ENCODE measurements at regions not wholly inside any gene's neighbourhood (a gene's known extent, or its start where the extent isn't known, plus 50 kb on each side); places are given as distances from the start of the nearest gene placed in this dataset.

DNA sequence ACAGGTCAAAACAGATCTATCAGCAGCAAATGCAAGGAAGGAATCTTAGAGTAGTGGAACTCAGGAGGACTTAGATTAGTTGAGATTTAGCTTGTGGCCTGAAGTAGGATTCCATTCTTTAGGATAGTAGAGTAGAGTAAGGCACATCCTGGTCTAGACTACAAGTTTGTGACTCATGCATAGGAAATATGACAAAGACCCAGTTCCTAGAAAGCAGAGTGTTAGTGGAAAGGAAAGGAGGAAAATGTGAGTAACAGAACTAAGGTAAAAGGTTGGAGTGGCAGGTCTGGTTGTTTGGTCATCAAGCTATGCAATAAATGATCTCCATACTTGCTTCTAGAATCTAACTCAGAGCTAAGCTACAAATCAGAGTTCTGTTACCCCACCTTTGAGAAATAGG lies 595.0 kb downstream of the ACTRT1 start:
- H3K36me3 ChIP-seq (ENCODE audit: control insufficient read depth in 2 of 2, insufficient read depth in 1 of 2, low read length in 2 of 2): no peaks in the 10 kb centered on the region
- no peak overlapping the region for H3K4me3 ChIP-seq (ENCODE audit: low read depth, low read length)
- no peaks in the 10 kb centered on the region for H3K4me1 ChIP-seq (ENCODE audit: control insufficient read depth, insufficient read depth, low read length)
- ChIA-PET POLR2A (no interaction called here), CTCF (no interaction called here)
- H3K9me3 ChIP-seq (ENCODE audit: control insufficient read depth, insufficient read depth, low read depth, low read length): no peaks in the 10 kb centered on the region
- TF ChIP-seq ZNF138 (tag by site-specific recombination; IDR thresholded peaks at IDR 0.05; ENCODE audit: borderline replicate concordance) (no peak), ZBTB17 (tag by site-specific recombination; IDR thresholded peaks at IDR 0.05) (no peak), ZNF596 (tag by site-specific recombination; IDR thresholded peaks at IDR 0.05) (no peak), ZNF121 (tag by site-specific recombination; IDR thresholded peaks at IDR 0.05) (no peak), ZNF626 (tag by site-specific recombination; IDR thresholded peaks at IDR 0.05) (no peak), ZNF837 (tag by site-specific recombination; IDR thresholded peaks at IDR 0.05) (no peak), YY2 (tag by site-specific recombination; IDR thresholded peaks at IDR 0.05) (no peak), PRDM1 (tag by site-specific recombination; IDR thresholded peaks at IDR 0.05) (no peak), BCL11B (tag by site-specific recombination; IDR thresholded peaks at IDR 0.05; ENCODE audit: low read depth) (no peak), KLF1 (tag by site-specific recombination; IDR thresholded peaks at IDR 0.05) (no peak), PBX3 (CRISPR knock-in tag; IDR thresholded peaks at IDR 0.05) (no peak), ZNF571 (tag by site-specific recombination; IDR thresholded peaks at IDR 0.05) (no peak), MEIS1 (CRISPR knock-in tag; IDR thresholded peaks at IDR 0.05; ENCODE audit: borderline replicate concordance) (no peak), ZNF473 (tag by site-specific recombination; IDR thresholded peaks at IDR 0.05) (no peak), ZNF629 (tag by site-specific recombination; IDR thresholded peaks at IDR 0.05) (no peak), ZNF654 (tag by site-specific recombination; IDR thresholded peaks at IDR 0.05; ENCODE audit: low read depth) (no peak), ZEB2 (tag by site-specific recombination; IDR thresholded peaks at IDR 0.05) (no peak), ZNF114 (tag by site-specific recombination; IDR thresholded peaks at IDR 0.05) (no peak)
- no peak overlapping the region for H3K27ac ChIP-seq (ENCODE audit: extremely low read depth, low read depth, low read length)

- H3K4me3 ChIP-seq (ENCODE audit: low read depth, low read length): no peak overlapping the region
- POLR2A ChIA-PET: no interaction called here
Measured at GRCh38 chrX:127439676-127440075, 612.5 kb downstream of the ACTRT1 start.

More at GRCh38 chrX:127439676-127440075, 612.5 kb downstream of the ACTRT1 start:
- H3K4me1 ChIP-seq (ENCODE audit: control insufficient read depth, insufficient read depth, low read length): no peaks in the 10 kb centered on the region
- H3K27ac ChIP-seq (ENCODE audit: extremely low read depth, low read depth, low read length): no peak overlapping the region
- H3K36me3 ChIP-seq (ENCODE audit: control insufficient read depth in 2 of 2, insufficient read depth in 1 of 2, low read length in 2 of 2): no peaks in the 10 kb centered on the region
- H3K9me3 ChIP-seq (ENCODE audit: control insufficient read depth, insufficient read depth, low read depth, low read length): no peaks in the 10 kb centered on the region
- no peak for TF ChIP-seq ZNF548 (tag by site-specific recombination; IDR thresholded peaks at IDR 0.05)
- no peak for TF ChIP-seq ZNF529 (tag by site-specific recombination; IDR thresholded peaks at IDR 0.05; ENCODE audit: insufficient replicate concordance)
- no peak for TF ChIP-seq EGR2 (tag by site-specific recombination; IDR thresholded peaks at IDR 0.05; ENCODE audit: low read depth)
- TF ChIP-seq ZNF768 (tag by site-specific recombination; IDR thresholded peaks at IDR 0.05): no peak
- TF ChIP-seq ZFHX2 (tag by site-specific recombination; conservative IDR thresholded peaks at IDR 0.05): no peak
- TF ChIP-seq, protein P1, sequence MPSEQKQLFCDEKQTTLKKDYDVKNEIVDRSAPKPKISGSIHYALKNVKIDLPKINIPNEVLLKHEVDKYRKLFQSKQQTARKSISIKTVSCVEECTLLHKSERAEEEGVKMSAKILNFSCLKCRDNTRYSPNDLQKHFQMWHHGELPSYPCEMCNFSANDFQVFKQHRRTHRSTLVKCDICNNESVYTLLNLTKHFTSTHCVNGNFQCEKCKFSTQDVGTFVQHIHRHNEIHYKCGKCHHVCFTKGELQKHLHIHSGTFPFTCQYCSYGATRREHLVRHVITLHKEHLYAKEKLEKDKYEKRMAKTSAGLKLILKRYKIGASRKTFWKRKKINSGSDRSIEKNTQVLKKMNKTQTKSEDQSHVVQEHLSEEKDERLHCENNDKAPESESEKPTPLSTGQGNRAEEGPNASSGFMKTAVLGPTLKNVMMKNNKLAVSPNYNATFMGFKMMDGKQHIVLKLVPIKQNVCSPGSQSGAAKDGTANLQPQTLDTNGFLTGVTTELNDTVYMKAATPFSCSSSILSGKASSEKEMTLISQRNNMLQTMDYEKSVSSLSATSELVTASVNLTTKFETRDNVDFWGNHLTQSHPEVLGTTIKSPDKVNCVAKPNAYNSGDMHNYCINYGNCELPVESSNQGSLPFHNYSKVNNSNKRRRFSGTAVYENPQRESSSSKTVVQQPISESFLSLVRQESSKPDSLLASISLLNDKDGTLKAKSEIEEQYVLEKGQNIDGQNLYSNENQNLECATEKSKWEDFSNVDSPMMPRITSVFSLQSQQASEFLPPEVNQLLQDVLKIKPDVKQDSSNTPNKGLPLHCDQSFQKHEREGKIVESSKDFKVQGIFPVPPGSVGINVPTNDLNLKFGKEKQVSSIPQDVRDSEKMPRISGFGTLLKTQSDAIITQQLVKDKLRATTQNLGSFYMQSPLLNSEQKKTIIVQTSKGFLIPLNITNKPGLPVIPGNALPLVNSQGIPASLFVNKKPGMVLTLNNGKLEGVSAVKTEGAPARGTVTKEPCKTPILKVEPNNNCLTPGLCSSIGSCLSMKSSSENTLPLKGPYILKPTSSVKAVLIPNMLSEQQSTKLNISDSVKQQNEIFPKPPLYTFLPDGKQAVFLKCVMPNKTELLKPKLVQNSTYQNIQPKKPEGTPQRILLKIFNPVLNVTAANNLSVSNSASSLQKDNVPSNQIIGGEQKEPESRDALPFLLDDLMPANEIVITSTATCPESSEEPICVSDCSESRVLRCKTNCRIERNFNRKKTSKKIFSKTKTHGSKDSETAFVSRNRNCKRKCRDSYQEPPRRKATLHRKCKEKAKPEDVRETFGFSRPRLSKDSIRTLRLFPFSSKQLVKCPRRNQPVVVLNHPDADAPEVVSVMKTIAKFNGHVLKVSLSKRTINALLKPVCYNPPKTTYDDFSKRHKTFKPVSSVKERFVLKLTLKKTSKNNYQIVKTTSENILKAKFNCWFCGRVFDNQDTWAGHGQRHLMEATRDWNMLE (tag by site-specific recombination; conservative IDR thresholded peaks at IDR 0.05; ENCODE audit: low read depth): no peak
- TF ChIP-seq, protein P2, sequence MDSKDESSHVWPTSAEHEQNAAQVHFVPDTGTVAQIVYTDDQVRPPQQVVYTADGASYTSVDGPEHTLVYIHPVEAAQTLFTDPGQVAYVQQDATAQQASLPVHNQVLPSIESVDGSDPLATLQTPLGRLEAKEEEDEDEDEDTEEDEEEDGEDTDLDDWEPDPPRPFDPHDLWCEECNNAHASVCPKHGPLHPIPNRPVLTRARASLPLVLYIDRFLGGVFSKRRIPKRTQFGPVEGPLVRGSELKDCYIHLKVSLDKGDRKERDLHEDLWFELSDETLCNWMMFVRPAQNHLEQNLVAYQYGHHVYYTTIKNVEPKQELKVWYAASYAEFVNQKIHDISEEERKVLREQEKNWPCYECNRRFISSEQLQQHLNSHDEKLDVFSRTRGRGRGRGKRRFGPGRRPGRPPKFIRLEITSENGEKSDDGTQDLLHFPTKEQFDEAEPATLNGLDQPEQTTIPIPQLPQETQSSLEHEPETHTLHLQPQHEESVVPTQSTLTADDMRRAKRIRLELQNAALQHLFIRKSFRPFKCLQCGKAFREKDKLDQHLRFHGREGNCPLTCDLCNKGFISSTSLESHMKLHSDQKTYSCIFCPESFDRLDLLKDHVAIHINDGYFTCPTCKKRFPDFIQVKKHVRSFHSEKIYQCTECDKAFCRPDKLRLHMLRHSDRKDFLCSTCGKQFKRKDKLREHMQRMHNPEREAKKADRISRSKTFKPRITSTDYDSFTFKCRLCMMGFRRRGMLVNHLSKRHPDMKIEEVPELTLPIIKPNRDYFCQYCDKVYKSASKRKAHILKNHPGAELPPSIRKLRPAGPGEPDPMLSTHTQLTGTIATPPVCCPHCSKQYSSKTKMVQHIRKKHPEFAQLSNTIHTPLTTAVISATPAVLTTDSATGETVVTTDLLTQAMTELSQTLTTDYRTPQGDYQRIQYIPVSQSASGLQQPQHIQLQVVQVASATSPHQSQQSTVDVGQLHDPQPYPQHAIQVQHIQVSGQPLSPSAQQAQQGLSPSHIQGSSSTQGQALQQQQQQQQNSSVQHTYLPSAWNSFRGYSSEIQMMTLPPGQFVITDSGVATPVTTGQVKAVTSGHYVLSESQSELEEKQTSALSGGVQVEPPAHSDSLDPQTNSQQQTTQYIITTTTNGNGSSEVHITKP (tag by site-specific recombination; IDR thresholded peaks at IDR 0.05): no peak
- TF ChIP-seq ZNF121 (tag by site-specific recombination; IDR thresholded peaks at IDR 0.05): no peak
- CTCF ChIA-PET: no interaction called here
